IPS-20b (cell line): ENCODE measurements at regions not wholly inside any gene's neighbourhood (a gene's known extent, or its start where the extent isn't known, plus 50 kb on each side); places are given as distances from the start of the nearest gene placed in this dataset.

Experiments used
- H3K27ac ChIP-seq: one replicate; pipeline ENCODE4 v1.5.1; 2013; ENCODE audit warnings: low read length
- H3K27me3 ChIP-seq: 2 replicates; pipeline ENCODE4 v1.6.1; 2013; ENCODE audit warnings: mild to moderate bottlenecking, low read length, inconsistent platforms; ENCODE audit not compliant: insufficient read depth
- H3K36me3 ChIP-seq: 2 replicates; pipeline ENCODE4 v1.6.1; 2013; ENCODE audit warnings: low read depth, mild to moderate bottlenecking, inconsistent platforms, low read length, moderate library complexity; ENCODE audit not compliant: insufficient read depth
- H3K4me1 ChIP-seq: 2 replicates; pipeline ENCODE4 v1.6.1; 2013; ENCODE audit warnings: mild to moderate bottlenecking, control low read depth, inconsistent platforms, low read length, moderate library complexity; ENCODE audit not compliant: insufficient read depth
- H3K4me3 ChIP-seq: 2 replicates; pipeline ENCODE4 v1.5.1; 2013; ENCODE audit warnings: mild to moderate bottlenecking, low read length, inconsistent platforms
- H3K9ac ChIP-seq: 2 replicates; pipeline ENCODE4 v1.6.1; 2013; ENCODE audit warnings: low read depth, mild to moderate bottlenecking, inconsistent platforms, low read length, moderate library complexity
- H3K9me3 ChIP-seq: 2 replicates; pipeline ENCODE4 v1.6.1; 2013; ENCODE audit warnings: mild to moderate bottlenecking, low read depth, low read length, inconsistent platforms; ENCODE audit not compliant: insufficient read depth

GRCh38 chr2:18704276-18704675 is 114.9 kb upstream of the NT5C1B start:
- Histone ChIP-seq H3K4me3 (no peak overlapping the region), H3K27ac (no peak overlapping the region), H3K4me1 (no peaks in the 10 kb centered on the region), H3K9ac (no peak overlapping the region), H3K27me3 (no peaks in the 10 kb centered on the region), H3K36me3 (no peaks in the 10 kb centered on the region), H3K9me3 (no peaks in the 10 kb centered on the region)

- no peak overlapping the region for H3K9ac ChIP-seq
- H3K4me3 ChIP-seq: no peak overlapping the region
- H3K9me3 ChIP-seq: no peaks in the 10 kb centered on the region
- H3K36me3 ChIP-seq: no peaks in the 10 kb centered on the region
- no peaks in the 10 kb centered on the region for H3K27me3 ChIP-seq
- no peak overlapping the region for H3K27ac ChIP-seq
- no peaks in the 10 kb centered on the region for H3K4me1 ChIP-seq
Measured at GRCh38 chr2:18703555-18703954, 114.2 kb upstream of the NT5C1B start.

- H3K27me3 ChIP-seq: no peaks in the 10 kb centered on the region
- no peak overlapping the region for H3K4me3 ChIP-seq
- H3K36me3 ChIP-seq: no peaks in the 10 kb centered on the region
- no peak overlapping the region for H3K27ac ChIP-seq
- no peak overlapping the region for H3K9ac ChIP-seq
- H3K9me3 ChIP-seq: no peaks in the 10 kb centered on the region
- H3K4me1 ChIP-seq: no peaks in the 10 kb centered on the region
Measured at GRCh38 chr2:18701981-18702380, 112.6 kb upstream of the NT5C1B start.

GRCh38 chr2:18701546-18701945 is 112.2 kb upstream of the NT5C1B start:
- no peaks in the 10 kb centered on the region for H3K36me3 ChIP-seq
- H3K27ac ChIP-seq: no peak overlapping the region
- no peak overlapping the region for H3K4me3 ChIP-seq
- no peaks in the 10 kb centered on the region for H3K9me3 ChIP-seq
- no peaks in the 10 kb centered on the region for H3K27me3 ChIP-seq
- no peaks in the 10 kb centered on the region for H3K4me1 ChIP-seq
- no peak overlapping the region for H3K9ac ChIP-seq

GRCh38 chr2:18690342-18690741 is 101.0 kb upstream of the NT5C1B start:
- H3K36me3 ChIP-seq: no peaks in the 10 kb centered on the region
- no peaks in the 10 kb centered on the region for H3K27me3 ChIP-seq
- H3K4me3 ChIP-seq: no peak overlapping the region
- no peak overlapping the region for H3K9ac ChIP-seq
- H3K9me3 ChIP-seq: no peaks in the 10 kb centered on the region
- no peak overlapping the region for H3K27ac ChIP-seq
- H3K4me1 ChIP-seq: no peaks in the 10 kb centered on the region

GRCh38 chr2:18684206-18685038 is 95.1 kb upstream of the NT5C1B start:
- Histone ChIP-seq H3K4me1 (no peaks in the 10 kb centered on the region), H3K27ac (no peak overlapping the region), H3K36me3 (no peaks in the 10 kb centered on the region), H3K27me3 (no peaks in the 10 kb centered on the region), H3K9me3 (no peaks in the 10 kb centered on the region), H3K4me3 (no peak overlapping the region), H3K9ac (no peak overlapping the region)

- Histone ChIP-seq H3K4me3 (no peak overlapping the region), H3K9me3 (no peaks in the 10 kb centered on the region), H3K4me1 (no peaks in the 10 kb centered on the region), H3K9ac (no peak overlapping the region), H3K36me3 (no peaks in the 10 kb centered on the region), H3K27ac (no peak overlapping the region), H3K27me3 (no peaks in the 10 kb centered on the region)
Measured at GRCh38 chr2:18682681-18683080, 93.3 kb upstream of the NT5C1B start.

- Histone ChIP-seq H3K36me3 (no peaks in the 10 kb centered on the region), H3K4me1 (no peaks in the 10 kb centered on the region), H3K27ac (no peak overlapping the region), H3K27me3 (no peaks in the 10 kb centered on the region), H3K9ac (no peak overlapping the region), H3K4me3 (no peak overlapping the region), H3K9me3 (no peaks in the 10 kb centered on the region)
Measured at GRCh38 chr2:18677280-18677679, 87.9 kb upstream of the NT5C1B start.

GRCh38 chr2:18674309-18674708 is 84.9 kb upstream of the NT5C1B start:
- no peaks in the 10 kb centered on the region for H3K36me3 ChIP-seq
- no peaks in the 10 kb centered on the region for H3K27me3 ChIP-seq
- H3K9ac ChIP-seq: no peak overlapping the region
- no peak overlapping the region for H3K4me3 ChIP-seq
- no peaks in the 10 kb centered on the region for H3K9me3 ChIP-seq
- H3K4me1 ChIP-seq: no peaks in the 10 kb centered on the region
- no peak overlapping the region for H3K27ac ChIP-seq

- H3K9ac ChIP-seq: no peak overlapping the region
- H3K4me1 ChIP-seq: no peaks in the 10 kb centered on the region
- no peak overlapping the region for H3K27ac ChIP-seq
- H3K27me3 ChIP-seq: no peaks in the 10 kb centered on the region
- H3K4me3 ChIP-seq: no peak overlapping the region
- H3K9me3 ChIP-seq: no peaks in the 10 kb centered on the region
- H3K36me3 ChIP-seq: no peaks in the 10 kb centered on the region
Measured at GRCh38 chr2:18671363-18671762, 82.0 kb upstream of the NT5C1B start.

- no peaks in the 10 kb centered on the region for H3K36me3 ChIP-seq
- H3K27me3 ChIP-seq: no peaks in the 10 kb centered on the region
- no peak overlapping the region for H3K4me3 ChIP-seq
Measured at GRCh38 chr2:18668221-18668620, 78.9 kb upstream of the NT5C1B start.

GRCh38 chr2:18664421-18664820 is 75.1 kb upstream of the NT5C1B start:
- Histone ChIP-seq H3K4me1 (no peaks in the 10 kb centered on the region), H3K36me3 (no peaks in the 10 kb centered on the region), H3K27ac (no peak overlapping the region), H3K9ac (no peak overlapping the region), H3K4me3 (no peak overlapping the region), H3K9me3 (no peaks in the 10 kb centered on the region), H3K27me3 (no peaks in the 10 kb centered on the region)

More at GRCh38 chr2:18668221-18668620, 78.9 kb upstream of the NT5C1B start:
- no peaks in the 10 kb centered on the region for H3K4me1 ChIP-seq
- H3K9me3 ChIP-seq: no peaks in the 10 kb centered on the region
- H3K27ac ChIP-seq: no peak overlapping the region
- H3K9ac ChIP-seq: no peak overlapping the region
